ENCODE measurements at regions not wholly inside any gene's neighbourhood (a gene's known extent, or its start where the extent isn't known, plus 50 kb on each side); places are given as distances from the start of the nearest gene placed in this dataset.

DNA sequence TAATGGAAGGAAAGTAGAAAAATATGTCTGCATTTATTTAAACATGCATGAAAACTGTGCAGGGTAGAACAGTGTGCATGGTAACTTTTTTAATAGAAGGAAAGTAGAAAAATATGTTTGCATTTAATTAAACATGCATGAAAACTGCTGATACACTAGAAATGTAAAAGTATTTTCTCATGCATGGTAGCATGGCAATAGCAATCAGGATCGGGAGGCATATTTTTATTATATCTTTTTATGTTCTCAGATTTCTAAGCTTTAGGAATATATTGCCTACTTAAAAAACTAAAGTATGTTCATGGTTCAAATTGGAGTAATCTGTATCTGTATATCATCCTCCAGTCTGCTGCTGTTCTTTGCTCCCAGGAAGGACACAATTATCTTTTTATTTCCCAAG is 1468.9 kb upstream of the GBE1 start:
- TF ChIP-seq, protein P1, sequence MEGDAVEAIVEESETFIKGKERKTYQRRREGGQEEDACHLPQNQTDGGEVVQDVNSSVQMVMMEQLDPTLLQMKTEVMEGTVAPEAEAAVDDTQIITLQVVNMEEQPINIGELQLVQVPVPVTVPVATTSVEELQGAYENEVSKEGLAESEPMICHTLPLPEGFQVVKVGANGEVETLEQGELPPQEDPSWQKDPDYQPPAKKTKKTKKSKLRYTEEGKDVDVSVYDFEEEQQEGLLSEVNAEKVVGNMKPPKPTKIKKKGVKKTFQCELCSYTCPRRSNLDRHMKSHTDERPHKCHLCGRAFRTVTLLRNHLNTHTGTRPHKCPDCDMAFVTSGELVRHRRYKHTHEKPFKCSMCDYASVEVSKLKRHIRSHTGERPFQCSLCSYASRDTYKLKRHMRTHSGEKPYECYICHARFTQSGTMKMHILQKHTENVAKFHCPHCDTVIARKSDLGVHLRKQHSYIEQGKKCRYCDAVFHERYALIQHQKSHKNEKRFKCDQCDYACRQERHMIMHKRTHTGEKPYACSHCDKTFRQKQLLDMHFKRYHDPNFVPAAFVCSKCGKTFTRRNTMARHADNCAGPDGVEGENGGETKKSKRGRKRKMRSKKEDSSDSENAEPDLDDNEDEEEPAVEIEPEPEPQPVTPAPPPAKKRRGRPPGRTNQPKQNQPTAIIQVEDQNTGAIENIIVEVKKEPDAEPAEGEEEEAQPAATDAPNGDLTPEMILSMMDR (IDR thresholded peaks at IDR 0.05): no peak
- TF ChIP-seq POLR2A (IDR thresholded peaks at IDR 0.05): no peak

Measured in testis (tissue), 2 donors.